HFFc6 (cell line): ENCODE measurements at regions not wholly inside any gene's neighbourhood (a gene's known extent, or its start where the extent isn't known, plus 50 kb on each side); places are given as distances from the start of the nearest gene placed in this dataset.

Experiments used
- DNase-seq: peaks from one replicate; pipeline ENCODE4 v3.0.0-alpha.2; 2018
- H3K27ac Mint-ChIP-seq: 2 replicates; pipeline ENCODE4 v1.8.0; 2020; ENCODE audit warnings: mild to moderate bottlenecking, mixed read lengths
- H3K27me3 Mint-ChIP-seq: 2 replicates; pipeline ENCODE4 v1.8.0; 2021; ENCODE audit warnings: mild to moderate bottlenecking, moderate library complexity, mixed read lengths; ENCODE audit not compliant: insufficient read depth
- H3K36me3 Mint-ChIP-seq: 2 replicates; pipeline ENCODE4 v1.8.0; 2021; ENCODE audit warnings: low read depth, mixed read lengths
- H3K4me1 Mint-ChIP-seq: 2 replicates; pipeline ENCODE4 v1.8.0; 2020; ENCODE audit warnings: low read depth, mixed read lengths
- H3K4me3 Mint-ChIP-seq: 2 replicates; pipeline ENCODE4 v1.8.0; 2020; ENCODE audit warnings: mild to moderate bottlenecking, moderate library complexity, mixed read lengths
- H3K9me3 Mint-ChIP-seq: 2 replicates; pipeline ENCODE4 v1.8.0; 2020; ENCODE audit warnings: mild to moderate bottlenecking, mixed read lengths
- CTCF ChIP-seq: fragments of 200-600 bp; sonication (generic); IDR thresholded peaks from 2 replicates; pipeline ENCODE4 v1.5.0; 2021; ENCODE audit warnings: antibody characterized with exemption, mild to moderate bottlenecking

DNA sequence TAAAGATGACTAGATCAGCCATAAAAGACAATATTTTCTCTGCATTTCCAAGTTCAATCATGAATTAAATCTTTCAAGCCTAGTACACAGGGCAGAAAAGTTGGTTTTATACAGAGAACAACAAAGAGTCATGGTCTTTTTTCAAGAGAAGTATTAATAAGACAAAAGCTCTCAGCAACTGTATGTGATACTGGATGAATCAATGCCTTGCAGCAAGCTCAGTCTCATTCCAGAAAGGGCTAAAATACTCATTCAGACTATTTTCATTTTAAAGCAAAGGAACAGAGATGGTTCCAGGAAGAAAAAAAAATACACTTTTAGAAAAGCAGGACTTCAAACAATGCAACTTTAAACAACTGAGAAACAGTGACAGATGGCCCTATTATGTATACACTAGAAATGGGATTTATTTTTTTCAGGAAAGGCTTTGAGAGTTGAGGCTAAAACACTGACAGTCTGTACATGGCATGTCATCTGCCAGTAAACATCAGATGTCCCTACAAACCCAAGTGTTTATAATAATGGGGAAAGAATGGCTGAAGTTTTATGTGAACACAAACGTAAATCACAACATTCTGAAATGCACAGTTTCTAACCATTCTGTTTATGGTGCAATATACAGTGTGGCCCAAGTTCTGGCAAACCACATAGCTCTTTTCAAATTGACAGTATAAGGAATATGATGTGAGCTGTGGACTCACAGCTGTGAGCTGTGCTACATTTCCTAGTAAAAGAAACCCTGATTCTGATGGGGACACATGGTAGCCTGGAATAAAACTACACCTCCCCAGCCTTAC lies 114.3 kb upstream of the DST start:
- no peak for DNase-seq
- Mint-ChIP-seq H3K27ac (peak overlapping the region; percentile 90), H3K4me1 (peaks cover 94% of the 10 kb centered on the region), H3K36me3 (peaks cover 17% of the 10 kb centered on the region; the same call in 1 of the 2 replicates), H3K9me3 (no peaks in the 10 kb centered on the region), H3K27me3 (peaks cover 4% of the 10 kb centered on the region), H3K4me3 (peak overlapping the region; percentile 78)
- no peak for TF ChIP-seq CTCF

GRCh38 chr6:56756219-56756789 lies 113.6 kb upstream of the DST start:
- peaks cover 97% of the 10 kb centered on the region for H3K4me1 Mint-ChIP-seq
- no peak for DNase-seq
- peak overlapping the region; percentile 73 for H3K4me3 Mint-ChIP-seq
- H3K36me3 Mint-ChIP-seq: peaks cover 17% of the 10 kb centered on the region; the same call in 1 of the 2 replicates
- no peak for TF ChIP-seq CTCF
- H3K27me3 Mint-ChIP-seq: peaks cover 5% of the 10 kb centered on the region
- peak overlapping the region; percentile 88 for H3K27ac Mint-ChIP-seq
- no peaks in the 10 kb centered on the region for H3K9me3 Mint-ChIP-seq

GRCh38 chr6:56755040-56755439 lies 112.4 kb upstream of the DST start:
- H3K4me1 Mint-ChIP-seq: peaks cover 97% of the 10 kb centered on the region
- peak overlapping the region; percentile 70 for H3K27ac Mint-ChIP-seq

GRCh38 chr6:56753811-56754210 lies 111.1 kb upstream of the DST start:
- H3K9me3 Mint-ChIP-seq: no peaks in the 10 kb centered on the region
- peaks cover 99% of the 10 kb centered on the region for H3K4me1 Mint-ChIP-seq
- H3K4me3 Mint-ChIP-seq: no peak overlapping the region
- H3K36me3 Mint-ChIP-seq: peaks cover 28% of the 10 kb centered on the region
- no peak for TF ChIP-seq CTCF
- no peak for DNase-seq
- H3K27me3 Mint-ChIP-seq: peaks cover 2% of the 10 kb centered on the region; the same call in 1 of the 2 replicates
- peak overlapping the region; percentile 63 for H3K27ac Mint-ChIP-seq

More at GRCh38 chr6:56755040-56755439, 112.4 kb upstream of the DST start:
- peaks cover 22% of the 10 kb centered on the region for H3K36me3 Mint-ChIP-seq
- H3K9me3 Mint-ChIP-seq: no peaks in the 10 kb centered on the region
- DNase-seq: no peak
- no peak for TF ChIP-seq CTCF
- peaks cover 2% of the 10 kb centered on the region; the same call in 1 of the 2 replicates for H3K27me3 Mint-ChIP-seq
- H3K4me3 Mint-ChIP-seq: no peak overlapping the region; the same call in 1 of the 2 replicates

DNA sequence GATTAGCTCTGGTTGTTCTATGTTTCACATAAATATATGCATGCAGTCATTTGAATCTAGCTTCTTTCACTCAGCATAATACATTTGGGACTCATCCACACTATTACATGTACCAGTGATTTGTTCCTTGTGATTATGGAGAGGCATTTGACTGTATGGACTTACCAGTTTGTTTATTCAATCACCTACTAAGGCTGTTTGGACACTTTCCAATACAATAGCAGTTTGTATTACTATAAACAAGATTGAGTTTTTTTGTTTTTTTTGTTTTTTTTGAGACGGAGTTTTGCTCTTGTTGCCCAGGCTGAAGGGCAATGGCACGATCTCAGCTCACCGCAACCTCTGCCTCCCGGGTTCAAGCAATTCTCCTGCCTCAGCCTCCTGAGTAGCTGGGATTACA lies 109.8 kb upstream of the DST start:
- Mint-ChIP-seq H3K4me3 (peak overlapping the region; percentile 11), H3K36me3 (peaks cover 21% of the 10 kb centered on the region), H3K4me1 (peaks cover 99% of the 10 kb centered on the region), H3K9me3 (no peaks in the 10 kb centered on the region), H3K27ac (peak overlapping the region; percentile 91; the same call in 1 of the 2 replicates), H3K27me3 (peaks cover 4% of the 10 kb centered on the region; the same call in 1 of the 2 replicates)
- TF ChIP-seq CTCF: no peak
- DNase-seq: no peak
